GM23338 (cell line): ENCODE measurements at regions not wholly inside any gene's neighbourhood (a gene's known extent, or its start where the extent isn't known, plus 50 kb on each side); places are given as distances from the start of the nearest gene placed in this dataset.

ENCODE experiments used
- ATAC-seq: fragments of 200-7000 bp; cut with Tn5 transposase; 3 replicates; pipeline ENCODE4 v1.9.1; 2020
- DNase-seq: peaks from one replicate; pipeline ENCODE4 v3.0.0-alpha.2; 2015; ENCODE audit warnings: low spot score
- H2AFZ ChIP-seq: fragments of 200-600 bp; sonication (generic); 2 replicates; pipeline ENCODE4 v1.8.0; 2016; ENCODE audit warnings: antibody characterized with exemption, mild to moderate bottlenecking, moderate library complexity
- H3F3A ChIP-seq: fragments of 200-600 bp; sonication (generic); replicated peaks from 2 replicates; pipeline ENCODE4 v1.8.0; 2017; ENCODE audit warnings: antibody characterized with exemption, mixed run types, low read depth
- H3K27ac ChIP-seq: fragments of 200-600 bp; sonication (generic); 2 replicates; pipeline ENCODE4 v1.6.1; 2016; ENCODE audit warnings: low read depth
- H3K27me3 ChIP-seq: fragments of 200-600 bp; sonication (generic); 2 replicates; pipeline ENCODE4 v1.8.0; 2016; ENCODE audit warnings: mild to moderate bottlenecking, mixed run types, moderate library complexity; ENCODE audit not compliant: insufficient read depth
- H3K36me3 ChIP-seq: fragments of 200-600 bp; sonication (generic); 2 replicates; pipeline ENCODE4 v1.8.0; 2016; ENCODE audit warnings: mild to moderate bottlenecking; ENCODE audit not compliant: insufficient read depth
- H3K4me1 ChIP-seq: fragments of 200-600 bp; sonication (generic); 2 replicates; pipeline ENCODE4 v1.8.0; 2016; ENCODE audit warnings: mild to moderate bottlenecking, moderate library complexity; ENCODE audit not compliant: insufficient read depth
- H3K4me2 ChIP-seq: fragments of 200-600 bp; sonication (generic); 2 replicates; pipeline ENCODE4 v1.7.1; 2017; ENCODE audit warnings: mixed run types
- H3K4me3 ChIP-seq: fragments of 200-600 bp; sonication (generic); 2 replicates; pipeline ENCODE4 v1.6.1; 2016; ENCODE audit warnings: mixed run types
- H3K79me2 ChIP-seq: fragments of 200-600 bp; sonication (generic); replicated peaks from 2 replicates; pipeline ENCODE4 v1.8.0; 2017; ENCODE audit warnings: mild to moderate bottlenecking; ENCODE audit not compliant: insufficient read depth
- H3K9me2 ChIP-seq: fragments of 200-600 bp; sonication (generic); 2 replicates; pipeline ENCODE4 v1.8.0; 2017; ENCODE audit not compliant: insufficient read depth
- H4K20me1 ChIP-seq: fragments of 200-600 bp; sonication (generic); replicated peaks from 2 replicates; pipeline ENCODE4 v1.8.0; 2017; ENCODE audit warnings: mild to moderate bottlenecking; ENCODE audit not compliant: insufficient read depth
- H3K27ac Mint-ChIP-seq: 2 replicates; pipeline ENCODE4 v1.8.0; 2020; ENCODE audit warnings: inconsistent platforms, mild to moderate bottlenecking, moderate library complexity, mixed read lengths
- H3K27me3 Mint-ChIP-seq: 3 replicates; pipeline ENCODE4 v1.8.0; 2022; ENCODE audit warnings: low read depth, mild to moderate bottlenecking, moderate library complexity, mixed read lengths, inconsistent platforms; ENCODE audit not compliant: insufficient read depth, poor library complexity
- H3K36me3 Mint-ChIP-seq: 3 replicates; pipeline ENCODE4 v1.8.0; 2021; ENCODE audit warnings: low read depth, mild to moderate bottlenecking, inconsistent platforms, moderate library complexity, mixed read lengths
- H3K4me1 Mint-ChIP-seq: 3 replicates; pipeline ENCODE4 v1.8.0; 2020; ENCODE audit warnings: mild to moderate bottlenecking, inconsistent platforms, mixed read lengths
- H3K4me3 Mint-ChIP-seq: 3 replicates; pipeline ENCODE4 v1.8.0; 2021; ENCODE audit warnings: moderate library complexity, mild to moderate bottlenecking, inconsistent platforms, mixed read lengths
- H3K9me3 Mint-ChIP-seq: 3 replicates; pipeline ENCODE4 v1.8.0; 2020; ENCODE audit warnings: moderate library complexity, mild to moderate bottlenecking, inconsistent platforms, mixed read lengths
- CREB1 ChIP-seq: fragments of 250-450 bp; sonication (Bioruptor Pico); IDR thresholded peaks from 2 replicates; pipeline ENCODE4 v1.5.0; 2020; ENCODE audit warnings: low read depth, mild to moderate bottlenecking, moderate library complexity
- EZH2 ChIP-seq: fragments of 200-600 bp; sonication (generic); IDR thresholded peaks from one replicate; pipeline ENCODE4 v1.8.0; 2017; ENCODE audit warnings: antibody characterized with exemption, mild to moderate bottlenecking, low read depth; ENCODE audit not compliant: unreplicated experiment
- JUNB ChIP-seq: IDR thresholded peaks from one replicate; pipeline ENCODE4 v1.6.1; 2016; ENCODE audit warnings: antibody characterized with exemption; ENCODE audit not compliant: unreplicated experiment
- NANOG ChIP-seq: IDR thresholded peaks from 2 replicates; pipeline ENCODE4 v1.6.1; 2016; ENCODE audit warnings: antibody characterized with exemption, borderline replicate concordance
- POLR2AphosphoS5 ChIP-seq: IDR thresholded peaks from 2 replicates; pipeline ENCODE4 v1.6.1; 2016; ENCODE audit warnings: antibody characterized with exemption, low read depth
- STAT1 ChIP-seq: IDR thresholded peaks from one replicate; pipeline ENCODE4 v1.6.1; 2016; ENCODE audit warnings: antibody characterized with exemption; ENCODE audit not compliant: unreplicated experiment
- ZNF114 ChIP-seq: fragments of 250-450 bp; sonication (Bioruptor Pico); IDR thresholded peaks from 2 replicates; pipeline ENCODE4 v1.5.0; 2020; ENCODE audit warnings: mild to moderate bottlenecking, moderate library complexity
- TF ChIP-seq, protein P1 (sequence below): IDR thresholded peaks from one replicate; pipeline ENCODE4 v1.6.1; 2018; ENCODE audit warnings: antibody characterized with exemption; ENCODE audit not compliant: unreplicated experiment
- TF ChIP-seq, protein P2 (sequence below), 2 experiments: fragments of 200-600 bp in 1 of 2; sonication (generic) in 1 of 2; conservative IDR thresholded peaks; 2 replicates each; pipeline versions ENCODE4 v1.5.1 to v1.6.1; 2016 to 2017; ENCODE audit warnings: antibody characterized with exemption in 2 of 2, low read depth in 2 of 2, mild to moderate bottlenecking in 2 of 2, moderate library complexity in 1 of 2
- TF ChIP-seq, protein P3 (sequence below): IDR thresholded peaks from 2 replicates; pipeline ENCODE4 v1.6.1; 2016; ENCODE audit warnings: antibody characterized with exemption

DNA sequence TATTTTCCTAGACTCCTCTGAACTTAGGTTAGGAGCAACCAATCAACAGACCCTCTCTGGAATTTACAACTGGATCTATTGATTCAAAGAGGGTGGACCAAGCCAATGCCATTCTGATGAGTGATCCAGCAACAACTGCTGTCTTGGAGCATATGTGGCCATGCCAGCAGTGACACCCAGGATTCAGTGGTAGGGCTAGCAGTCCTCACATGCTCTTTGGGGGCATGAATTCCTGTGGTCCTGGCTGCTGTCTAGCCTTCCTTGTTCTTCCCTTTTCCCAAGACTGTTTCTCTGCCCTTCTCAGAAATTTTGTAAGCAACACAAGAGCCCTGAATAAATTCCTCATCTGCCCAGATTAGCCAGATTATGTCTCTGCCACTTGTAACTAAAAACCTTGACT lies 61.5 kb upstream of the GATB start (continued):
- TF ChIP-seq, protein P1, sequence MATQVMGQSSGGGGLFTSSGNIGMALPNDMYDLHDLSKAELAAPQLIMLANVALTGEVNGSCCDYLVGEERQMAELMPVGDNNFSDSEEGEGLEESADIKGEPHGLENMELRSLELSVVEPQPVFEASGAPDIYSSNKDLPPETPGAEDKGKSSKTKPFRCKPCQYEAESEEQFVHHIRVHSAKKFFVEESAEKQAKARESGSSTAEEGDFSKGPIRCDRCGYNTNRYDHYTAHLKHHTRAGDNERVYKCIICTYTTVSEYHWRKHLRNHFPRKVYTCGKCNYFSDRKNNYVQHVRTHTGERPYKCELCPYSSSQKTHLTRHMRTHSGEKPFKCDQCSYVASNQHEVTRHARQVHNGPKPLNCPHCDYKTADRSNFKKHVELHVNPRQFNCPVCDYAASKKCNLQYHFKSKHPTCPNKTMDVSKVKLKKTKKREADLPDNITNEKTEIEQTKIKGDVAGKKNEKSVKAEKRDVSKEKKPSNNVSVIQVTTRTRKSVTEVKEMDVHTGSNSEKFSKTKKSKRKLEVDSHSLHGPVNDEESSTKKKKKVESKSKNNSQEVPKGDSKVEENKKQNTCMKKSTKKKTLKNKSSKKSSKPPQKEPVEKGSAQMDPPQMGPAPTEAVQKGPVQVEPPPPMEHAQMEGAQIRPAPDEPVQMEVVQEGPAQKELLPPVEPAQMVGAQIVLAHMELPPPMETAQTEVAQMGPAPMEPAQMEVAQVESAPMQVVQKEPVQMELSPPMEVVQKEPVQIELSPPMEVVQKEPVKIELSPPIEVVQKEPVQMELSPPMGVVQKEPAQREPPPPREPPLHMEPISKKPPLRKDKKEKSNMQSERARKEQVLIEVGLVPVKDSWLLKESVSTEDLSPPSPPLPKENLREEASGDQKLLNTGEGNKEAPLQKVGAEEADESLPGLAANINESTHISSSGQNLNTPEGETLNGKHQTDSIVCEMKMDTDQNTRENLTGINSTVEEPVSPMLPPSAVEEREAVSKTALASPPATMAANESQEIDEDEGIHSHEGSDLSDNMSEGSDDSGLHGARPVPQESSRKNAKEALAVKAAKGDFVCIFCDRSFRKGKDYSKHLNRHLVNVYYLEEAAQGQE, result no peak
- TF ChIP-seq STAT1 (no peak), CREB1 (no peak), JUNB (no peak), POLR2AphosphoS5 (no peak)

DNA sequence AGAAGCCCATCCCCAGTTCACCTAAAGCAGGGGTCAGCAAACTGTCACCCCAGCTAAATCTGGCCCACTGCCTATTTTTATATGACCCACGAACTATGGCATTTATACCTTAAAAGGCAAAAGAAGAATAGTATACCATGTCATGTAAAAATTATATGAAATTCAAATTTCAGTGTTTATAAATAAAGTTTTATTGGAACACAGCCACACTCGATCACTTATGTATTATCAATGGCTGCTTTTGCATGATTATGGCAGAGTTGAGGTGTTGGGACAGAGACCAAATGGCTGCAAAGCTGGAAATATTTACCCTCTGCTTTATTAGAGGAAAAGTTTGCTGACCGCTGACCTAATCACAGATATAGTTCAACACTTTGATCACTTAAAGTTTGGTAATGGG lies 59.2 kb upstream of the GATB start:
- Mint-ChIP-seq H3K36me3 (peaks cover 10% of the 10 kb centered on the region; the same call in 2 of the 3 replicates), H3K4me3 (no peak overlapping the region), H3K4me1 (no peaks in the 10 kb centered on the region), H3K27me3 (peaks cover 8% of the 10 kb centered on the region), H3K9me3 (peaks cover 10% of the 10 kb centered on the region; the same call in 2 of the 3 replicates), H3K27ac (no peak overlapping the region)
- Histone ChIP-seq H2AFZ (no peak overlapping the region), H3K9me2 (0 out of 2 replicates have a peak, but pooled peaks cover 5% of the 10 kb centered on the region), H3K4me2 (no peak overlapping the region), H3K79me2 (no peaks in the 10 kb centered on the region), H3K4me3 (no peak overlapping the region), H3F3A (no peaks in the 10 kb centered on the region), H3K36me3 (peaks cover 5% of the 10 kb centered on the region; the same call in 1 of the 2 replicates), H3K27me3 (no peaks in the 10 kb centered on the region), H4K20me1 (no peaks in the 10 kb centered on the region), H3K4me1 (no peaks in the 10 kb centered on the region), H3K27ac (no peak overlapping the region)
- ATAC-seq (no peak), DNase-seq (no peak)
- TF ChIP-seq, protein P2, sequence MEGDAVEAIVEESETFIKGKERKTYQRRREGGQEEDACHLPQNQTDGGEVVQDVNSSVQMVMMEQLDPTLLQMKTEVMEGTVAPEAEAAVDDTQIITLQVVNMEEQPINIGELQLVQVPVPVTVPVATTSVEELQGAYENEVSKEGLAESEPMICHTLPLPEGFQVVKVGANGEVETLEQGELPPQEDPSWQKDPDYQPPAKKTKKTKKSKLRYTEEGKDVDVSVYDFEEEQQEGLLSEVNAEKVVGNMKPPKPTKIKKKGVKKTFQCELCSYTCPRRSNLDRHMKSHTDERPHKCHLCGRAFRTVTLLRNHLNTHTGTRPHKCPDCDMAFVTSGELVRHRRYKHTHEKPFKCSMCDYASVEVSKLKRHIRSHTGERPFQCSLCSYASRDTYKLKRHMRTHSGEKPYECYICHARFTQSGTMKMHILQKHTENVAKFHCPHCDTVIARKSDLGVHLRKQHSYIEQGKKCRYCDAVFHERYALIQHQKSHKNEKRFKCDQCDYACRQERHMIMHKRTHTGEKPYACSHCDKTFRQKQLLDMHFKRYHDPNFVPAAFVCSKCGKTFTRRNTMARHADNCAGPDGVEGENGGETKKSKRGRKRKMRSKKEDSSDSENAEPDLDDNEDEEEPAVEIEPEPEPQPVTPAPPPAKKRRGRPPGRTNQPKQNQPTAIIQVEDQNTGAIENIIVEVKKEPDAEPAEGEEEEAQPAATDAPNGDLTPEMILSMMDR (conservative IDR thresholded peaks at IDR 0.05; ENCODE audit: low read depth in 2 of 2), result no peak
- no peak for TF ChIP-seq ZNF114 (CRISPR knock-in tag)
- TF ChIP-seq CREB1, result no peak
- no peak for TF ChIP-seq POLR2AphosphoS5
- no peak for TF ChIP-seq EZH2
- TF ChIP-seq, protein P1, result no peak
- TF ChIP-seq, protein P3, sequence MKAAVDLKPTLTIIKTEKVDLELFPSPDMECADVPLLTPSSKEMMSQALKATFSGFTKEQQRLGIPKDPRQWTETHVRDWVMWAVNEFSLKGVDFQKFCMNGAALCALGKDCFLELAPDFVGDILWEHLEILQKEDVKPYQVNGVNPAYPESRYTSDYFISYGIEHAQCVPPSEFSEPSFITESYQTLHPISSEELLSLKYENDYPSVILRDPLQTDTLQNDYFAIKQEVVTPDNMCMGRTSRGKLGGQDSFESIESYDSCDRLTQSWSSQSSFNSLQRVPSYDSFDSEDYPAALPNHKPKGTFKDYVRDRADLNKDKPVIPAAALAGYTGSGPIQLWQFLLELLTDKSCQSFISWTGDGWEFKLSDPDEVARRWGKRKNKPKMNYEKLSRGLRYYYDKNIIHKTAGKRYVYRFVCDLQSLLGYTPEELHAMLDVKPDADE, result no peak
- no peak for TF ChIP-seq STAT1
- no peak for TF ChIP-seq NANOG
